Activated CD8-positive, alpha-beta memory T cell treated with anti-CD3 and anti-CD28 coated beads for 4 hours (primary cell): ENCODE measurements at regions not wholly inside any gene's neighbourhood (a gene's known extent, or its start where the extent isn't known, plus 50 kb on each side); places are given as distances from the start of the nearest gene placed in this dataset.
"Not testable (repeated sequence)": the region's sequence is repeated elsewhere in the genome, so short reads cannot be mapped to it uniquely, and the experiment has no call there.

Source experiments
- DNase-seq, 2 donors: peaks; one replicate each; pipeline ENCODE4 v3.0.0-alpha.2; 2020; ENCODE audit warnings: low read depth in 2 of 2

DNA sequence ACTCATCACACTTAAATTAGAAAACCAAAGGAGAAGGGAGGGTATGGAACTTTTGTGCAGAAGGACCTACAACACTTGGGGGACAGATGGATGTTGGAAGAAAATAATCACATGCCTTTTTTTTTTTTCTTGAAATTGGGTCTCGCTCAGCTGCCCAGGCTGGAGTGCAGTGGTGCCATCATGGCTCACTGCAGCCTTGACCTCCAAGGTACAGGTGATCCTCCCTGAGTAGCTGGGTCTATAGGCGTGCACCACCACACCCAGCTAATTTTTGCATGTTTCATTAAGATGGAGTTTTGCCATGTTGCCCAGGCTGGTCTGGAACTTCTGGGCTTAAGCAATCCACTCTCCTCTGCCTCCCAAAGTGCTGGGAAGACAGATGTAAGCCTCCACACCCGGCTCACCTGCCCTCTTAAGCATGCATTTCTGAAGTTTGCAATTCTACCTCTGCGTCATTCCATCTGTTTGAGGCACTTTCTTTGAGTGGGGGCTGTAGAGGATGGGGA lies 370.8 kb upstream of the JARID2 start:
- DNase-seq = no peak

DNA sequence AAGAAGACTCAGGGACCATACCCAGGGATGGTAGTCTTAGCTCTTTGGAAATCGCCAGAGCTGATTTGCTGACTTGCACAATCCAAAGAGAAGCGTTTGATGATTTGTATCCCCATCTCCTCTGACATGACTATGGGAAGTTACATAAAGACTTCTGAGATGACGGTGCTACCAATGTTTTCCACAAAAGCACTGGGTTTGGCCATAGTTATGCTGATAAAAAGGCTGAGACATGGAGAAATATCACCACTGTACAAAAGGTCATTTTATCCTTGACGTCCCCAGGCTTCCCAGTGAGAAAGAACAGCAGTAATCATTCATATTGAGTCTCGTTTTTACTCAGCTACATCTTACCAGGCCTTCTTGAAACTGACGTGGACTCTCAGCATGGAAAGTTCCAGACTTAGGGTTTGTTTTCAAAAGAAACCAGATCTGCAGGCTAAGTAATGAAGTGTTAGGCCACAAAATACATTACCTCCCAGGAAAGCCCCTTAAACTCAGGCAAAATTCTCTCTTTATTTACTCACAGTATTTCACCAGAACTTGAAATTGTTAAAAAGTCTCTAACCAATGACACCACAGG lies 370.3 kb upstream of the JARID2 start:
- DNase-seq = no peak

DNA sequence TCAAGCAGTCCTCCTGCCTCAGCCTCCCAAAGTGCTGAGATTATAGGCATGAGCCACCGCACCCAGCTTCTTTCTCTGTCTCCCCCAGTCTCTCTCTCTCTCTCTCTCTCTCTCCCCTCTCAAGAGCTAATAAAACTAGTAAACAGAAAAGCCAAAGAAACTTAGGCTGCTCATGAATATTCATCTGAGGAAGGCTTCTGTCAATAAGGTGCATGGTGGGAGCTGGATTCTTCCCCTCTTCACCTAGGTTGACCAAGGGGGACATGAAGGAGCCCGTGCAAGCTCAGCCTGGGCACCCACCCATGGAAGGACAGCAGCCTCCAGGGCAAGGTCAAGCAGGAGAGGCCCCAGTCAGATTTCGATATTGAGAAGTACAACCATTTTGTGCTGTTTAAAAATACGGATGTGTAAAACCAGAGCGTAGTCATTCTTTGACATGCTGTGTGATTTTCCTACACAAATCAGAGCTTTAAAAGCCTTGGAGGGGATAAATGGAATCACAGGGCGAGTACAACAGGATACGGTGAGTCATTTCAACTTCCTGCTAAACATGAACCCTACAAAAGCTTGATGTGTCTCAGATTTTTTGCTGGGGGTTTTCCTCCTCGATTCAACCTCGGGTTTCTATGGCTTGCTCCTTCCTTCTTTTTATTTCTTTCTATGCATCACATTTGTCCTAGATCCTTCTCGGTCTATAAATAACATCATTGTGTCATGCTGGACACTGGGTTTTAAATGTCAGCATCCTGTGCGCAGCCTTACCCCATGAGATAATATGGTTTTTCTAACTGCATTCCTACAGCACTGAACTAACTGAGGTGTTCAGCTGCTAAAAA lies 368.9 kb upstream of the JARID2 start:
- DNase-seq = no peak

DNA sequence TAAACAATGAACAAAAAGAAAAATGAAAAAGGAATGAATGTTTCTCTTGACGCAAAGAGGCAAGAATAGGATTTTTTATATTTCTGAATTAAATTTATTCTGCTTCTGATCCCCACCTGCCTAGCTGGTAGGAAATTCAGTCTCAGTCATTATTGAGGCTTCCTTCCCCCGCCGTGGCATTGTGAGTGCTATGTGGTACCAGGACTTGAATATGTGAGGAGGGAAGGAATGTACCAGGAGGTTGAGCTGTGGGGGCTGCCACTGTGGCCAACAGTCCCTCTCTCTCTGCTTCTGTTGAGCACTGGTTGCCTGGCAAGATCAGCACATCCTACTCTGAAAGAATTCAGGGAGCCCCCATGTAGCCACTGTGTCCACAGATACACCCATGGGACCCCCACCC lies 368.1 kb upstream of the JARID2 start:
- DNase-seq = no peak

DNA sequence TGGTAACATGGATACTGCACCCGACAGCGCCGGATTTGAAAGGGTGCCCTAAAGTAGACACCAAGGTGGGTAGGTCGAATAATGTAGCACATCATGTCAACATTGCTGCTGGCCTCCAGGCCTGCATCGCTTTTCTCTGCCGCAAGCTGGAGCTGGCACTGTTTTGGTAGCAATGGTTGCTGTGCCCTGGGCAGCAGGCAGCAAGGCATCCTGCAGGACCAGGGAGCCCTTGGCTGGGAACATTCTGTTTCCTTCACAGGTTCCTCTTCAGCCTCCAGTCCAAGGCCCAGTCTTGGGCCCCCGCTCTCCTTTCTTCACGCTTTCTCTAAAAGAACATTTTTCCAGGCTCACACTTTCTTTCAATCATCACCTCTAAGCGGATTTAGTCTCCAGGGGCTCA lies 365.8 kb upstream of the JARID2 start:
- DNase-seq = no peak

DNA sequence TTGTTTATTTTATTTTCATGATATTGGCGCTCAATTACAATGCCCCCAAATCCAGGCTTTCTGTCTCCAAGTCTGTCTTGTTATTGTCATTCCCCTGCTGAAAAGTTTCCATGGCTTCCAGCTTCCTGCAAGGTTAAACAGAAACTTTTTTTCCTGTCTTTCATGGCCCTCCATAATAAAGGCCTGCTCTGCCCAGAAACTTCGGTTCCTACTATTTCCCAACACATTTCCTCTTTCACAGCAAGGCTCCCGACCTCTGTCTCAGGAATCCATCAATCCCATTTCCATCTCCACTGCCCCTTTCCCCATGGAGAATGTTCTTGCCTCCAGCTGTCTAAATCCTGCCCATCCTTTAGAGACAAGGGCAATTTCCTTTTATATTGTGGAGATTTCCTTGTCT lies 365.2 kb upstream of the JARID2 start:
- no peak for DNase-seq

DNA sequence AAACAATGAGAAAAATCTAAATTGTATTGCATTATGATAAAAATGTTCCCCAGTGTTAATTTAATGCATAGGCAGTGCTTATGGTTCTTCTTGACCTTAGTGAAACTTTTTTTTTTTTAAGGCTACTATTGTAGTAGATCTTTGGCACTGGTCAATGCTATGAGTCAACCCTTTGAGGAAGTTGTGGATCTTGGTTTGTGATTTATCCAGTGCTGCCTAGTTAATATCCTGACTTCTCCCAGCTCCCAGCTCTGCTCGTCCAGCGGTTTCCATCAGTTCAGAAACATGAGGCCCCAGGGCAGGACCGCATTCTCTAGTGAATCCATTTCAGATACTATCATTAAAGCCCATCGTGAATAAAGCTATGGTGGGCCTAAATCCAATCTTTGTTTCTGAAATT lies 364.5 kb upstream of the JARID2 start:
- DNase-seq = no peak

DNA sequence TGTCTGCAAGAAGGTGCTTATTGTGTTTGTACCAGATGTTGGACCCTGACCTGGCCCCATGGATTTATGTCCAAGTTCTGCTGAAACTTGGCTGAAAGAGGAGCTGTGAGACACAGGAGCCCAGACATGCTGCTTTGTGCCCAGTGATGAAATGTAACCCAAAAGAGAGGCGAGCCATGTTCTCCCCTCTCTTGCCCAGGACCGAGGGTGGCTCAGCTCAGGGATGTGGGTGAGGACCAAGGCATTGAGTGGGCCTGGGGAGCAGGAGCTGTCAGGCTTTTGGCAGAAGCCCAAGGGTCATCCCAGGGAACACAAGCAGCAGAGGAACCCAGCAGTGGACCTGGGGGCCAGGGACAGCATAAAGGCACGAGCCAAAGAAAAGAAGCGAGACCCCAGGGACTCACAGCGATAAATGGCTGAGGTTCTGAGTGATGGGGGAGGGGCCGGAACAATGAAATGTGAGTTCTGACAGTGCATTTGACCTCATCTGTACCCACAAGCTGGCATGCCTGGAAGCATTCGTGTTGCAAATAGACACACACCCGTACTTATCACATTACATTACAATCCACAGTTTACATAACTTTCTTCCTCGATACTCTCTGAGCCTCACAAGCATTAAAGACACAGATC lies 363.4 kb upstream of the JARID2 start:
- DNase-seq = no peak

DNA sequence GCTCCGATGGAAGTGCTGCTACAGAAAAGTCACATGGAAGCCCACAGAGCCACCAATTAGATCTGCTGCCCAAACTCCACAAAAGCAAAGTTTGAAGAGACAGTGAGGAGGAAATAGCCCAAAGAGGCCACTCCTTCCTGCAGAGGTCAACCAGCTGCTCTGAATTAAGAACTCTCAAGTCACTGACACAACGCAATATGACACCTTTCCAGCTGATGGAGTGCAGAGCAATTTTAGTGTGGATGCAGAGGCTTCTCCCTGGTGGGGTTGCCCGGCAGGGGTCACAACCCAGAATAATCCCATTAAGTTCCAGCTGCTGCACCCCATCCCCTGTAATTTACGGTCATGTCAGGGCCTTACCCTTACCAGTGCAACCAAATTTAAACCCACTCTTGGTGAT lies 361.9 kb upstream of the JARID2 start:
- no peak for DNase-seq

DNA sequence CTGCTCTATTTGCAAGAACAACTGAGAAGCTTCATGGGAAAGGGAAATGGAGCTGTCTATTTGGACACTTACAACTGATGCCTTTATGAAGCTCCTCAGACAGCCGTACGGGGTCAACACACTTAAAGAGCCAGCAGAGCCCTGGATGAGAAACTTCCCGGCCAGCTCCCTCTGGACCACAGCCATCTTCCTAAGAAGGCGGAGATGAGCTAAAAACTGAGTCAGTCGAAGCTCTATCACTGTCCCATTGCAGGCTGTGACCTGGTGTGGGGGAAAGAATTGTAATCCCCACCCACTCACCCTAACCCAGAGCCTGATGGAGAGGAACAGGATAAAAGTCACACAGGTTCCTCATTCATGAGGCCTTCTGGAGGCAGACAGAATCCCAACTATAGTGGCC lies 360.4 kb upstream of the JARID2 start:
- no peak for DNase-seq

DNA sequence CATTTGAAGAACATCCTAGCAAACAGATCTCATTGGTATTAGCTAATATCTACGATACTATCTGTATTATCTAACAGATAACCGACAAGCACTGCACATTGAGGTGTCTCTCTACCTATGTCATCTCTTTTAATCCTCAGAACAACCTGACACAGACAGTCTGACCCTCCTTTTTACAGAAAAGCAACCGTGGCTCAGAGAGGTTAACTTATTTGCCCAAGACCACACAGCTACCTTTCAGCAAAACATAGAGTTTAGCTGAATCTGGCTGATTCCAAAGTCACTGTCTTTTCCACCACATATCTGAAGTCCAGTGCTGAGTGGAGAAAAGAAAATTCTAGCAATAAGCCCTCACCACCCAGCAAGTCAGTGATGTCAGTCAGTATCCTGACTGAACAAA lies 358.7 kb upstream of the JARID2 start:
- no peak for DNase-seq

DNA sequence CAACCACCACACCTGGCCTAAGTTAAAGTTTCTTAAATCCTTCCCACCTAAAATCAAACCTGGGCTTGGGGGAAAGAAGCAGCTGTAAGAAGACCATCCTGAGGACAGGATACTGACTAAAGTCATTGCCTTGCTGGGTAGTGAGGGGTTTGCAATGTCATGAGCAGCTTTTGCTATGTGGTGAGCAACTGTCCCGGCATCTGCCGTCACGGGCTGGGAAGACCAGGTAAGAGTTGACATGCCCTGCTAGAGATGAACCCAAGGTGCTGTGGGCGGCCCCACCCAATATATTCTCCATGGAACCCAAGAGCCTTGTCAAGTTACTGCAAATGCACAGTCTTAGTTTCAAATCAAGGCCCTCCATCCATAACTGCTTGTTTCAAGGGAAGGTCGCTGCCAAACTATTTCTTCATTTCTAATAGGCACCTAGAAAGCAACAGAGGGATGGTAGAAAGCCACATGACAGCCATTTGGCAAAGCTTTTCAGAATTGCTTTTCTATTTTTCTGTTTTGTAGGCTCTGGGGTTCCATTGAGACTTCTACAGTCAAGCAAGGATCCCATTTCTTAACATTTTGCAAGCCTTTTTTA lies 357.8 kb upstream of the JARID2 start:
- no peak for DNase-seq

DNA sequence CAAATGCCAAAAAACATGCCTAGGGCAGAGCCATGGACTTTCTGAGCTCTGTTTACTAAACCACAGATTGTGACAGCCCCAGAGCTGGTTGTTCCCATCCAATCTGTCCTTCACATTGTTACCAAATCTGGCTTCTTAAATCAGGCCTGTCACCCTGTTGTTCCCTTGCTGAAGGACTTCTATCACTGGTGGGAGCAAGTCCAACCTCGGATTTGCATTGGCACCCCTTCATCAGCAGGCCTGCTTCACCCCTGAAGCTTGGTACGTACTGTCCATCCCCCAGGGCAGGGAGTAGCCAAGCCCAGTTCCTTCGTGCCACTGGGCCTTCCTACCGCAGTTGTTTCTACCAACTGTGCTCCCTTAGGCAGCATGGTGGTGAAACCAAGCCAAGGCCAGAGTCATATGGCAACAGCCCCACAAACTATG lies 357.3 kb upstream of the JARID2 start:
- DNase-seq = no peak

DNA sequence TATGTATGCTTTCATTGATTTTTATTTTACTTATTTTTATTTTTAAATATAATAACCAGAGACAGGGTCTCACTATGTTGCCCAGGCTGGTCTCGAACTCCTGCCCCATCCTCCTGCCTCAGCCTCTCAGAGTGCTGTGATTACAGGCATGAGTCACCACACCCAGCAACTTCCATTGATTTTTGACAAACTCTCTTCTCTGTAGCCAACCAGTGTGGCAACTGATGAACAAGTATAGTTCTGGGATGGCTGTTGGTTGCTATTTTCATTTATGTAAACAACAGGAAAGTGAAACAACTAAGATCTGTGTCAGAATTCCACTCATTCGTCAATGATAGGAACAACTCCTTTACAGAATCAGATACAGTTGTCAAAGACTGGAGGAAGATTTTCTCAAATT lies 356.7 kb upstream of the JARID2 start:
- DNase-seq = no peak

DNA sequence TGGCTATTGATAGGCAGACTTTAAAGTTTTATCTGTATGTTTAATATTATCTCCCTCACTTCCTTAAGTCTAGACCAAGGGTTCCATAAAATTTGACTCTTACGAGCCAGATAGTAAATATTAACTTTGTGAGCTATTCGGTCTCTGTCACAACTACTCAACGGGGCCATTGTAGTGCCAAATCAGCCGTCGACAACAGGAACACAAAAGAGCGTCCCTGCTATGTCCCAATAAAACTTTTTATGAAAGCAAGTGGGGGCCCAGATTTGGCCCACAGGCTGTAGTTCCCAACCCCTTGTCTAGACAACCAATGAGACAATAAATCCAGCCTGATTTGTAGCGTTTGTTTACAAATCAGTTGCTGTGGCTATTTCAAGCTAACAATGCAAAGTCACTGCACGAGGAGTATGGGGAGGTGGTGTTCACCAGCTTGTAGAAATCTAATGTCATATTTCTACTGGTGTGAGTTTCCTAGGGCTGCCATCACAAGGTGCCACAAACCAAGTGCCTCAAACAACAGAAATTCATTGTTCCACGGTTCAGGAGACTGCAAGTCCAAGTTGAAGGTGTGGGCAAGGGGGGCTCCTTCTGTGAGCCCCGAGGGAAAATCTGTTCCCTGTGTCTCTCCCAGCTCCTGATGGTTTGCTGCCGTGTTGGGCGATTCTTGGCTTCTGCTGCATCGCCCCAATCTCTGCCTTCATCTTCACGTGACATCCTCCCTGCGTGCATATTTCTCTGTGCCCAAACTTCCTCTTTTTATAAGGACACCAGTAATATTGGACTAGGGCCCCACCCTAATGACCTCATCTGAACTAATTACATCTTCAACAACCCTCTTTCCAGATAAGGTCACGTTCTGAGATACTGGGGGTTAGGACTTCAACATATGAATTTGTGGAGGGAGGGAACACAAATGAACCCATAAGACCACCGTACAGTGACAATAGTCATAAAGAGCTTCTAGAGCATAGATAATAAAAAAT lies 356.0 kb upstream of the JARID2 start:
- DNase-seq = no peak

DNA sequence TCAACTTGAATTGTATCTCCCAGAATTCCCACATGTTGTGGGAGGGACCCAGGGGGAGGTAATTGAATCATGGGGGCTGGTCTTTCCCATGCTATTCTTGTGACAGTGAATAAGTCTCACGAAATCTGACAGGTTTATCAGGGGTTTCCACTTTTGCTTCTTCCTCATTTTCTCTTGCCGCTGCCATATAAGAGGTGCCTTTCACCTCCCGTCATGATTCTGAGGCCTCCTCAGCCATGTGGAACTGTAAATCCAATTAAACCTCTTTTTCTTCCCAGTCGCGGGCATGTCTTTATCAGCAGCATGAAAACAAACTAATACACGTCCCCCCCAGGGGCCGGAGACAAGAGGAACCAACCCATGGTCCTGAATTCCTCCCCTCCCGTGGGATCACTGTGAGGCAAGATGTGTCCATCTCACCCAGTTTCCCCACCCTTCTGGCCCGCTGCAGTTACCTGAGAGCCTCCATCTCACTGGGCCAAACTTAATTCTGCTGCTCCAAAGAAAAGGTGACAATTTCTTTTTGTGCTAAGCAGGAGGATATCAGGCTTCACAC lies 354.0 kb upstream of the JARID2 start:
- DNase-seq = not testable (repeated sequence)

DNA sequence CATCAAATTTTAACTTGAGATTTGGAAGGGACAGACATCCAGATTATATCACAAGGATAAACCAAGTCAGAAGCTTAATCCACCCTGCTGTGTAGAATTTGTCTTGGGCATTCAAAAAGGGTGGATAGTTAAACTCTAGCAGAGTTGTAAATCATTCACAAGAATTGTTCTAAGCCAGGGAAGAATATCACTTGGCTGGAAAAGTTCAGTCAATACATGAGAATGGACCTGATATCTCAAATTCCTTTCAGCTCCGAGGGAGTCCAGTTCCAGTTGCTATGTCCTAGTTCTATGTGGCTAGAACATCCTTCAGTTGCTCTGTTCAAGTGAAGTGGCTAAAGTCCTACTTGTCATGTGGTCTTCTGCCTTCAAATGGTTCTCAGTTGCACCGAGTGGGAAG lies 351.8 kb upstream of the JARID2 start:
- no peak for DNase-seq

DNA sequence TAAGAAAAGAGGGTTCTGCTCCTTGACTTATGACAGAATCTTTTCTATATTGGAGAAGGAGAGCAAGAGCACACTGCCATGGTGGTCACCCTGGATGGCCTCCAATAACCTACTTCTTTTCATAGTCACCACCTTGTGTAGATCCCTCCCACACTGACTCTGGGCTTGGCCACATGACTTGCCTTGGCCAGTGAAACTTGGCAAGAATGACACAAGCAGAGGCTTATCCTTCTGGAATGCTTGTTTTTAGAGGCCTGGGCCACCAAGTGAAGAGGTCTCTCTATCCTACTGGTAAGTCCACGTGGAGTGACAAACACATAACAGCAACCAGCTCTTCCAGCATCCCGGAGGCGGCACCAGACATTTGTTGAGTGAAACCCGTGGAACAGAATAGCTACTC lies 349.4 kb upstream of the JARID2 start:
- DNase-seq = no peak

DNA sequence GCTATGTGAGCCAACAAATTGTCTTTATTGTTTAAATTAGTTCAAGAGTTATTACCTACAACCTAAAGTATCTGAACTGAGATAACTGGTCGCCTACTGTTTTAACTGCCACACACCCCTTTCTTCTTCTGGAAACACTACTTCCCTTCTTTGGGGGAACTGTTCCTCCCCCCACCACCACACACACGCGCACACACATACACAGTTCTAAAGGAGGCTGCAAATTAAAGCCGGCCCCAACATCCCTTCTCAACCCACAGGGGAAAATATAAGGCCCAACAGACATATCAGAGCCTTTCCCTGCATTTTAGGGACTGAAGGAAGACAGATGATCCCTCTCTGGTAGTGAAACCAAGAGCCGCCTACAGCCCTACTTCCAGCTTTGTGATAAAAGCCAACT lies 348.0 kb upstream of the JARID2 start:
- DNase-seq = no peak

DNA sequence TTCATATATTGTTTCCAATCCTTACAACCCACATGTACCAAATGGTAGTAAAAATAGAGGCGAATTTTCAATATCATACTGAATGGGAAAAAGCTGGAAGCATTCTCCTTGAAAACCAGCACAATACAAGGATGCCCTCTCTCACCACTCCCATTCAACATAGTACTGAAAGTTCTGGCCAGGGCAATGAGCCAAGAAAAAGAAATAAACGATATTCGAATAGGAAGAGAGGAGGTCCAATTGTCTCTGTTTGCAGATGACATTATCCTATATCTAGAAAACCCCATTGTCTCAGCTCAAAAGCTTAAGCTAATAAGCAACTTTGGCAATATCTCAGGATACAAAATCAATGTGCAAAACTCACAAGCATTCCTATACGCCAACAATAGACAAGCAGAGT lies 346.4 kb upstream of the JARID2 start:
- DNase-seq = not testable (repeated sequence)

DNA sequence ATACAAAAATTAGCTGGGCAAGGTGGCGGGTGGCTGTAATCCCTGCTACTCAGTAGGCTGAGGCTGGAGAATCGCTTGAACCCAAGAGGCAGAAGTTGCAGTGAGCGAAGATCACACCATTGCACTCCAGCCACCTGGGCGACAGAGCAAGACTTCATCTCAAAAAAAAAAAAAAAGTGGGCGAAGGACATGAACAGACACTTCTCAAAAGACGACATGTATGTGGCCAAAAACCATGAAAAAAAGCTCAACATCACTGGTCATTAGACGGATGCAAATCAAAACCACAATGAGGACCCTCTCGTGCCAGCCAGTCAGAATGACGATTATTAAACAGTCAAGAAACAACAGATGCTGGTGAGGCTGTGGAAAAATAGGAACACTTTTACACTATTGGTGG lies 344.9 kb upstream of the JARID2 start:
- DNase-seq = no peak
